ENCODE measurements at regions not wholly inside any gene's neighbourhood (a gene's known extent, or its start where the extent isn't known, plus 50 kb on each side); places are given as distances from the start of the nearest gene placed in this dataset.

DNA sequence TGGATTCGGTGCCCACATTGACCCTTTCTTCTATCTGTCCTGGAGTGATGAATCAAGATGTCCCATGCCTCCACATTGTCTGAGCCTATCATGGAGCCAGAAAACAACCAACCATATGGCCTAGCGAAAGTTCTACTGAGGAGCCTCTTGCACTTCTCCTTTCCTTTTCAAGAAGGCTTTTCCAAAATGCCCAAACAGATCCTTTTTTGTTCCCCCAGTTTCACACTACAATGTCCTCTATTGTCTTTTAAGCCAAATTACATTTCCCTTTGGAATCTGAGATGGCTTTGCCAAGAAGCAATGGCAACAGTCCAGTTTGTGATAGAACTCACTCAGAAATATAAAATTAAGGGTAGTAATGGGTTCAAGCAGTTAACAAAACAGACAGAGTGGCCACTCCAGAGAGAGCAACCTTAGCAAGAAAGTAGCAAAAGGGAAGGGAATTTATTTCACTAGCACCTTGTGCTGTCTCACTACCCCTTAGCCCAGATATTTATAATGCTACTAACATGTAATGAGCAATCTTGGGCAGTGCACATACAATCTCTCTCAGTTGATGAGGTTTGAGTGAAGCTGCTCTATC is 194.6 kb upstream of the PDE1C start:
- DNase-seq (ENCODE audit: low spot score) = no peak

DNA sequence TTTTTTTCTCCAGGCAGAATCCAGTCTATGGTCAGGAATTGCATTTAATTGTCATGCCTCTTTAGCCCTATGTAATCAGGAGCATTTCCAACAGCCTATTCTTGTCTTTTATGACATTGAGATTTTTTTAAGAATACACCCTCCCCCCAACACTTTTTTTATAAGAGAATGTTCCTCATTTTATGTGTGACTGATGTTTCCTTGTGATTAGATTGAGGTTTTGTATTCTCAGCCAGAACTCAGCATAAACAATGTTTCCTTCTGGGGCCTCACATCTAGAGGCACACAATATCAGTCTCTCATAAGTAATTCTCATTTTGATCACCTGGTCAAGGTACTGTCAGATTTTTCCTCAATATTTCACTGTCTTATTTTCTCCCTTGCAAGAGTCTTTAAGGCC is 193.4 kb upstream of the PDE1C start:
- no peak for DNase-seq (ENCODE audit: low spot score)

- no peak for DNase-seq (ENCODE audit: low spot score)
These were observed 192.1 kb upstream of the PDE1C start for GRCh38 chr7:32262315-32262714.

GRCh38 chr7:32259931-32260596 is 189.9 kb upstream of the PDE1C start:
- no peak for DNase-seq (ENCODE audit: low spot score)

DNA sequence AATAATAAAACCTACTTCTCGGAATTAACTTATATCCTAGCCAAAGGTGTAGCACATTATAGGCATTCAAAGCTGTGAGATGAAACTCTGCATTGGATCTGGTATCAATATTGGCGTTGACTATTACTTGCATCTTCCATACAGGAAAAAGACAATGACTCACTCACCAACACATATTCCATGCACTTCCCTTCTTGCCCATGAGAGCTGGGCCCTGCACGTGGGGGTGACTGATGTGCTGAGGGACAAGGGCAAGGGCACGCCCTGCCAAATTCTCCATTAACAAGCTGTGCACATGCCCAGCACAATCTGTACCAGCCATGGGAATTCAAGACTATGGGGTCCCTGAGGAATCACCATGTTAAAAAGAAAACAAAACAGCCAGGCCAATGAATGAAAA is 188.1 kb upstream of the PDE1C start:
- DNase-seq (ENCODE audit: low spot score) = no peak

- DNase-seq (ENCODE audit: low spot score) = no peak
These were observed 187.4 kb upstream of the PDE1C start for GRCh38 chr7:32257621-32258020.

DNA sequence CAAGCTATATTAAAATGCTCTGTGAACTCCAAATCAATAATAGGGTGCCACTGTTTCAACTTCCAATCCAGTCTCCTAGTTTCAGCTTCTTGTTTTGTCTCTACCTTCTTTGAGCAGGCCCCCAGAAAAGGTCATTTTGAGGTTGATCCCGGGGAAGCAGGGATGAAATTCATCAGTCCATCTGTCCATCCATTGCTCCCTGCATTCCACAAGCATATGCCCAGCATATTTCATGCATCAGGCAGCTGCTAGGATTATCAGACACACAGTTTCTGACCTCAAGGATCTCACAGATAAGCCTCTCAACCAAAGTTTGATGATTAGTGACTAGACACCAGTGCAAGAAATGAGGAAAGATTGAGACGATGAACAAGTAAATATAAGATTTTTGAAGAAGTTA is 186.6 kb upstream of the PDE1C start:
- DNase-seq (ENCODE audit: low spot score) = no peak

GRCh38 chr7:32256376-32256775 is 186.2 kb upstream of the PDE1C start:
- DNase-seq (ENCODE audit: low spot score) = no peak

DNA sequence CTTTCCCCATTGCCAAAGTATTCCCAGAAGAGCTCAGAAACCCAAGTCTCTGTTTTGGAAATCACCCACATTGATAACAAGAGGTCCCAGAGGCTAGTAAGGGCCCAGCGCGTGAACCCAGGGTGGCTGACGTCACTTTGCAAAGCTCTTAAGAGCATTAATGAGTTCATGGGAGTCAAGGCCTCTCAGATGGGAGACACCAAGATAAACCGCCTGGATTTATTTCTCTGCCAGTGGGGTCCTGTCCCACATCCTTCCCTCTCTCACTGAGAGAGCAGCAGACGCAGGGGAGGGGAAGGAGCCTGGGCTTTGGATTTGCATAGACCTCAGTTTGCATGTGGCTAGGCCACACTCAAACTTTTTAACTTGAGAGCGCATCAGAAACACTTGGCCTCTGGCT is 184.8 kb upstream of the PDE1C start:
- no peak for DNase-seq (ENCODE audit: low spot score)

GRCh38 chr7:32253299-32253698 is 183.1 kb upstream of the PDE1C start:
- no peak for DNase-seq (ENCODE audit: low spot score)

- no peak for DNase-seq (ENCODE audit: low spot score)
These were observed 181.5 kb upstream of the PDE1C start for GRCh38 chr7:32251659-32252058.

DNA sequence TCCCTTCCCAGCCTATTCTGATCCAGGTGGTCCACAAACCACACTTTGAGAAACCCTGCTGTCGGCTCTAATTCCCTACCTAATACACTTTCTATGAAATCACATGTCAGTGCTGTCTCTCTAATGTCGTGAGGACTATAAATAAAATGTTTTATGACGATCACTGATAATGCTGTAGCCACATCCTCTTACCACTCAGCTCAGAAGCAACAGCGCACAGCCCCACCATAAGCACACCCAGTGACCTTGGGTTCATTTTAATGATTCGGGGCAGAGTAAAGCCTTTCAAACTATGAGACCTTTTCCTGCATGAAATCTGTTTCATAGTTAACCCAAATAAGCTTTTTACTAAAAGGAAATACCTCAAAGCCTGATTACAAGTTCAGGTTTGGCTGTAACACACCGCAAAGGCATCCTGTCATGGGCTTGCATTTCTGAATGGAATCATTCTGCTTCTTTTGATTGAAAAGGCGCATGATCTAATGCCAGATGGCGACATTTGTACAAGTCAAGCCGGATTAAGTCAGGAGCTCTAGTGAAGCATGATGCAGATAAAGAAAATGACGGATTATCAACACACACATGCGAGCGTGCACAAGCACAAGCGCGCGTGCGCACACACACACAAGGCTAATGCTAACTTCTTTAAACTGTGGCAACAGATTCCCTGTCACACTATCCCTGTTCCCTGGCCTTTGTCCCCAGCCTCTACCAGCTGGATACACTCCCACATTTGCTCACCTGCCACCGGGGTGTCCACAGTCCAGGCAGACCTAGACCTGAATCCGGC is 180.5 kb upstream of the PDE1C start:
- DNase-seq (ENCODE audit: low spot score) = no peak

DNA sequence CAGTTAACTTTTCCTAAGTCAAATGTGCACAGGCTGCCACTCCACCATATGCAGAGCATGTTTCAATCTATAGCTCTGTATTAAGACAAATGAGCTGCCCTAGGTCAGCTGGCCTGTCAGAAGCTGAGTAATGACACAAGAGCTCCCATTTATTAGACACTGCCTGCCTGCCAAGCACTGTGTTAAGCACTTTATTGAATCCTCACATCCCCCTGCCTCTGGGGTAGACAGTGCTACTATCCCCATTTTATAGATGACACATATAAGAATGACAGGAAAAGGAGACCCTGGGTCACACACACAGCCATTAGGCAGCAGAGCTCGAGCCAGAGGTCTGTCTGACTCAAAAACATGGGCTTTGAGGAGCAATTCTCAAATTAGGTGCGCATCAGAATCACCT is 179.8 kb upstream of the PDE1C start:
- DNase-seq (ENCODE audit: low spot score) = no peak

DNA sequence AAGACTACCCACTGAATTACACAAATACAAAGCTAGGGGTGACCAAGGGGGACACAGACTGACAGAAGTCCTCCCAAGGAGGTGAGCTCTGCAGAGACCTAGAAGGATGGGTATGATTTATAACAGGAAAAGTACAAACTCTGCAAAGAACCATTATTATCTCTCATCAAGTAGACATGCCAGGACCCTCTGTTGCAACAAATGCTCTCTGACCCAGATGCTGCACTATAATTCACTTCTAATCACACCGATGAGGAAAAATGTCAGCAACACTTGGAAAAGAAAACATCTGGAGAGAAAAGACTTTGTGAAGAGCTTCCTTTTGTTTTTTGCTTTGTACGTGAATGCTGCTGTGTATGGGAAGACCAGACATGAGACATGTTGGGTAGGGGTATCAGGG is 178.3 kb upstream of the PDE1C start:
- DNase-seq (ENCODE audit: low spot score) = no peak

- DNase-seq (ENCODE audit: low spot score) = no peak
These were observed 174.7 kb upstream of the PDE1C start for GRCh38 chr7:32244806-32245345.

DNA sequence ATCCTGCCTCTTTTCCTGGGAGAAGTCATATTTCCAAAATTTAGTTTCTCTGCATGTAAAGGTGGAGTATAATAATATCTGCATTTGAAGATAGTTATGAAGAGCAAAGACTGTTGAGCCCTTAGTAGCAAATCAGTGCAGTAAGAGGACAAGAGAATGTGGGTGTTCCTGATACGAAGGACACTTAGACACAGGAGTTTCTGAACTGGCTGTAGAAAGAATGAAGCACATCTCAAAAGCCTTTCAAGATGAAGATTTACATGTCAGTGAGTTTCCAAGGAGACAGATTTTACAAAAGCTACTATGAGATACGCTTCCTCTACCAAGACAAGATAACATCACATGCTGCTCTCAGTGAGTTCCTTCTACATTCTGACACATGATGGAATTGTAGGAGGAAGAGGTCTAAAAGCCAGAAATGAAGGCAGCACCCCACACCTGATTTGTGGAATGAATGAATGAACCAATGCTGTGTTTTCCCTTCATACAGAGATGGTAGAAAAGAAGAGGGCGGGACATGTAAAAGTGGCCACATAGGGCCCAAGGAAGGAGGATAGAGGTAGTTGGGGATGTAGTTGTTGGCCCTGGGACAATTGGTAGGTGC is 173.6 kb upstream of the PDE1C start:
- DNase-seq (ENCODE audit: low spot score) = no peak

DNA sequence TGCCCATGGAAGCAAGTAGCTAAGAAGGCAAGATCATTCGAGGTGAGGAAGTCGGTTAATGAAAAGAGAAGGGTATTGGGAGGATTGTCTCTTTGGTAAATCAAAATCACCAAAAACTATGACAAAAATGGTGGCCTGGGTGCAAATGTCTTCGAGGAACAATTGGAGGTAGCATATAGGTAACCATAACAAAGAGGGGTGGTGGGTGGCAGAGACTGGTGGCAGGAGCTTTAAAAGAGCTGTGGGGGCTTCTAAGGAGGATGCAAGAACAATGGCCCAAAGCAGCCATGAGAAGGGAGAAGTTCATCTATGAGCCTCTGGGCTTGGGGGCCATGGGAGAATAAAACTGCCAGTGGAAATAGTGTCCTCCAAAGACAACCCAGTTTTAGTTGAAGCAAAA is 172.2 kb upstream of the PDE1C start:
- no peak for DNase-seq (ENCODE audit: low spot score)

GRCh38 chr7:32241636-32242035 is 171.4 kb upstream of the PDE1C start:
- DNase-seq (ENCODE audit: low spot score) = no peak

DNA sequence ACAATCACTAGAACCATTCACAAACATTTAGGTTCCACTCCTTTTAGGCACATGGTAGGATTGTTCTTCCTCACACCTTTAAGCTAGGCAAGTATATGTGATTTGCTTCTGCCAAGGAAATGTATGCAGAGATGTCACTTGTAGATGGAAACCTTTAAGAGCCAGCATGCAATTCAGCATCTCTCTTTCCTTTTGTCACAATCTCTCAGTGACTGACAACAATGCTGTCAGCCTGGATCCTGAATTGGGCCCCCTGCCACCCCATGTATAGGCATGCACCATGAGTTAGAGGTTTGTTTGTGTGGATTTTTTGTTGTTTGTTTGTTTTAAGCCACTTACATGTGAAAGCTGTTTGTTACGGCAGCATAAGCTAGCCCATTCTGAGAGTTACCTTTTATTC is 169.6 kb upstream of the PDE1C start:
- no peak for DNase-seq (ENCODE audit: low spot score)

DNA sequence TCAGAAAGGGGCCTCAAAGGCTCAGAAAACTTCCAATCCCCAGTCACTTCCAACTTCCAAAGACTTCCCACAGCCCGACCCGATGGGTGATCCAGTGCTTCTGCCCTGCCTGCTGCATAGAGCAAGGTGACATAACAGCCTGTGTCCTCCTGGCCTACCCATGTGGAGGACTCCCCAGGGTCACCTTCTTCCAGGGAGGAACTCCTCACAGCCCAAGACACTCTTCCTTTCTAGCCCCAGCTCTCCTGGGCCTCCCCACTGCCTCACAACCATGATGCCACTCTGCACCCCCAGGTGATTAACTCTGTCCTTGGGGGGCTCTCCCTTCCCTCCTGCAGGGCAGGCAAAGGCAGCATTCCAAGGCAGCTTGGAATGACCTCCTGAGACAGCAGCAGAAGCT is 158.4 kb upstream of the PDE1C start:
- no peak for DNase-seq (ENCODE audit: low spot score)

DNA sequence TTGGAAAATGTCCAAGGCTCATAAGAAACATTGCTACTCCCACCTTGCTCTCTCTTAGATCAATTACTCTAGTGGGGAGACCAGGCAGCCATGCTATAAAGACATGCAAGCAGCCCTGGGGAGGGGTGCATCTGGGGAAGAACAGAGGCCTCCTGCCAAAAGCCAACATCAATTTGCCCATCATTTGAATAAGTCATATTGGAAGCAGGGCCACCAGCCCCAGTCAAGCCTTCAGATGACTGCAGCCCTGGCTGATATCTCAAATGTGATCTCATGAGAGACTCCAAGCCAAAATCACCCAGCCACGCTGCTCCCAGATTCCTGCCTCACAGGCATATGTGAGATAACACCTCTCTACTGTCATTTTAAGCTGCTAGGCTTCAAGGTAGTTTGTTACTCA is 157.5 kb upstream of the PDE1C start:
- no peak for DNase-seq (ENCODE audit: low spot score)

GRCh38 chr7:32224276-32224675 is 154.1 kb upstream of the PDE1C start:
- DNase-seq (ENCODE audit: low spot score) = no peak

DNA sequence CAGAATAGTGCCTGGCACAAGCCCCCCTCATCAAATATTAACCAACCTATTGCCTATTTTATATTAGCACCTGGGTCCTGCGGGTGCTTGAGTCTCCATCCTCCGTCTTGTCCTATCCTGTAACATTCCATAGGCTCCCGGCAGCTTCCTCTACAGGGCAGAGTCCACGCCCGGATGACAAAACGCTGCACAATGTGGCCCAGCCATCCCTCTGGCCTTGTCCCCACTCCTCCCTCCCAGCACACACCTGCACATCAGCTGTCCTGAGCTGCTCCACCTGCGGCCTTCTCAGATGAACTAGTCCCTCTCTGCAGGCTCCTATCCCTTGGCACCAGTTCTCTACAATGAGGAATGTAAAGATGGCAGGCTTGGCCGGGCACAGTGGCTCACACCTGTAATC is 153.5 kb upstream of the PDE1C start:
- no peak for DNase-seq (ENCODE audit: low spot score)

All from iPS-NIHi11 (cell line).